B cell (primary cell): ENCODE measurements at regions not wholly inside any gene's neighbourhood (a gene's known extent, or its start where the extent isn't known, plus 50 kb on each side); places are given as distances from the start of the nearest gene placed in this dataset.

Experiments used
- ATAC-seq: fragments of 200-7000 bp; cut with Tn5 transposase; one replicate; pipeline ENCODE4 v1.10.0; 2021; ENCODE audit warnings: low read depth, mild to moderate bottlenecking, moderate number of reproducible peaks, moderate library complexity
- CTCF ChIA-PET: fragments of 350-600 bp; sonication (Branson Sonifier 250); formaldehyde crosslinking; loops from one replicate; lab custom pipeline; 2021; ENCODE audit warnings: antibody characterized with exemption, inconsistent platforms; lab: Charles Lee
- POLR2A ChIA-PET: fragments of 350-600 bp; sonication (Branson Sonifier 250); formaldehyde crosslinking; loops from one replicate; lab custom pipeline; 2021; ENCODE audit warnings: antibody characterized with exemption; lab: Charles Lee
- DNase-seq: peaks from one replicate; pipeline ENCODE4 v3.0.0; 2013
- H2AFZ ChIP-seq: 2 replicates; pipeline ENCODE4 v1.6.1; 2012; ENCODE audit warnings: mild to moderate bottlenecking, low read depth, low read length; ENCODE audit not compliant: insufficient read depth, poor library complexity, severe bottlenecking
- H3K27ac ChIP-seq, 2 donors: 1 replicate in 1 of 2; 2 replicates in 1 of 2; pipeline ENCODE4 v1.5.1; 2012 to 2013; ENCODE audit warnings: low read length in 2 of 2, mild to moderate bottlenecking in 2 of 2, moderate library complexity in 1 of 2
- H3K27me3 ChIP-seq, 4 experiments: fragments of 200-600 bp in 1 of 4; sonication (generic) in 1 of 4; replicated peaks in 1 of 4; 1 replicate in 2 of 4; 2 replicates in 2 of 4; pipeline versions ENCODE4 v1.6.1 to v1.7.0; 2013 to 2016; ENCODE audit warnings: low read length in 3 of 4, mild to moderate bottlenecking in 2 of 4, mixed read lengths in 1 of 4, moderate library complexity in 1 of 4; ENCODE audit not compliant: insufficient read depth in 4 of 4, control insufficient read depth in 3 of 4; ENCODE audit errors: control extremely low read depth in 1 of 4
- H3K36me3 ChIP-seq, 2 experiments: replicated peaks in 1 of 2; 1 replicate in 1 of 2; 2 replicates in 1 of 2; pipeline versions ENCODE4 v1.6.1 to v1.7.1; 2013; ENCODE audit warnings: low read length in 1 of 2; ENCODE audit not compliant: insufficient read depth in 2 of 2, control insufficient read depth in 1 of 2; ENCODE audit errors: control extremely low read depth in 1 of 2, extremely low read depth in 1 of 2
- H3K4me1 ChIP-seq, 2 donors: fragments of 200-600 bp in 1 of 2; sonication (generic) in 1 of 2; 1 replicate in 1 of 2; 2 replicates in 1 of 2; pipeline versions ENCODE4 v1.5.1 to v1.6.1; 2013 to 2017; ENCODE audit warnings: low read length in 2 of 2; ENCODE audit not compliant: control insufficient read depth in 2 of 2, insufficient read depth in 2 of 2
- H3K4me2 ChIP-seq: replicated peaks from 2 replicates; pipeline ENCODE3; 2012; ENCODE audit warnings: mild to moderate bottlenecking, low read depth, low read length; ENCODE audit not compliant: poor library complexity, severe bottlenecking
- H3K4me3 ChIP-seq, 5 experiments: fragments of 200-600 bp in 1 of 5; sonication (generic) in 1 of 5; 1 replicate in 3 of 5; 2 replicates in 2 of 5; pipeline versions ENCODE4 v1.5.1 to v1.7.0; 2011 to 2016; ENCODE audit warnings: low read length in 4 of 5, mild to moderate bottlenecking in 4 of 5, low read depth in 2 of 5, control low read depth in 1 of 5, moderate library complexity in 1 of 5; ENCODE audit not compliant: insufficient read depth in 1 of 5; ENCODE audit errors: control extremely low read depth in 1 of 5, extremely low read depth in 1 of 5
- H3K79me2 ChIP-seq: fragments of 200-600 bp; sonication (generic); one replicate; pipeline ENCODE4 v1.6.0; 2016; ENCODE audit warnings: low read length; ENCODE audit not compliant: control insufficient read depth, insufficient read depth
- H3K9ac ChIP-seq: fragments of 200-600 bp; sonication (generic); 2 replicates; pipeline ENCODE4 v1.6.1; 2017; ENCODE audit warnings: mild to moderate bottlenecking, low read length, moderate library complexity
- H3K9me3 ChIP-seq, 3 donors: one replicate each; pipeline versions ENCODE4 v1.6.1 to v1.7.1; 2013; ENCODE audit warnings: low read length in 2 of 3; ENCODE audit not compliant: control insufficient read depth in 2 of 3, insufficient read depth in 1 of 3; ENCODE audit errors: control extremely low read depth in 1 of 3
- H4K20me1 ChIP-seq: 2 replicates; pipeline ENCODE4 v1.6.0; 2012; ENCODE audit warnings: mild to moderate bottlenecking, low read length; ENCODE audit not compliant: insufficient read depth, control insufficient read depth, poor library complexity, severe bottlenecking
- H3K27ac Mint-ChIP-seq: one replicate; pipeline ENCODE4 v1.8.0; 2021; ENCODE audit warnings: mixed read lengths
- H3K27me3 Mint-ChIP-seq: one replicate; pipeline ENCODE4 v1.8.0; 2021; ENCODE audit warnings: mixed read lengths
- H3K4me1 Mint-ChIP-seq: one replicate; pipeline ENCODE4 v1.8.0; 2021; ENCODE audit warnings: mixed read lengths
- H3K4me3 Mint-ChIP-seq: one replicate; pipeline ENCODE4 v1.8.0; 2021; ENCODE audit warnings: mixed read lengths
- H3K9me3 Mint-ChIP-seq: one replicate; pipeline ENCODE4 v1.8.0; 2022; ENCODE audit warnings: mixed read lengths; ENCODE audit not compliant: insufficient read depth
- CTCF ChIP-seq: fragments of 200-600 bp; IDR thresholded peaks from one replicate; pipeline ENCODE4 v1.8.0; 2022; ENCODE audit warnings: antibody characterized with exemption, mild to moderate bottlenecking
- EZH2 ChIP-seq: IDR thresholded peaks from 2 replicates; pipeline ENCODE4 v1.6.1; 2012; ENCODE audit warnings: borderline replicate concordance, low read depth, mild to moderate bottlenecking, moderate library complexity, low read length; ENCODE audit not compliant: insufficient read depth, poor library complexity, severe bottlenecking
- WGBS: methylation state at CpG from one replicate; pipeline ENCODE4 v1.1.5; 2013; ENCODE audit warnings: missing lambda C conversion rate; ENCODE audit not compliant: insufficient coverage; 5-methylcytosine and 5-hydroxymethylcytosine counted together
- intact Hi-C: fragments of 100-400 bp; cut with micrococcal nuclease; formaldehyde crosslinking; loops from one replicate; pipeline ENCODE4 v1.10.0; 2022

GRCh38 chr3:159443266-159443665, 545.4 kb upstream of the IL12A start:
- no peak overlapping the region for H3K27ac Mint-ChIP-seq
- POLR2A ChIA-PET = no interaction called here
- CTCF ChIA-PET = no interaction called here
- no peaks in the 10 kb centered on the region for H3K4me1 Mint-ChIP-seq
- Histone ChIP-seq H2AFZ (no peak overlapping the region), H3K36me3 (no peaks in the 10 kb centered on the region), H3K4me2 (no peak overlapping the region), H4K20me1 (no peaks in the 10 kb centered on the region), H3K9me3 (peaks cover 0 to 1% (median 0%) of the 10 kb centered on the region in 3 donors), H3K9ac (no peak overlapping the region), H3K27ac (no peak overlapping the region), H3K27me3 (no peaks in the 10 kb centered on the region), H3K4me1 (no peaks in the 10 kb centered on the region), H3K4me3 (no peak overlapping the region), H3K79me2 (no peaks in the 10 kb centered on the region)
- intact Hi-C loops = no loop called here
- H3K27me3 Mint-ChIP-seq = no peaks in the 10 kb centered on the region
- ATAC-seq (no peak), DNase-seq (no peak)
- H3K4me3 Mint-ChIP-seq = no peak overlapping the region
- 100% methylated on average over 1 of the region's 5 CpGs for WGBS
- peaks cover 2% of the 10 kb centered on the region for H3K9me3 Mint-ChIP-seq
- TF ChIP-seq CTCF (no peak), EZH2 (no peak)

- no peak overlapping the region for H3K4me3 Mint-ChIP-seq
- no peak overlapping the region for H3K27ac ChIP-seq
- no peak overlapping the region for H3K9ac ChIP-seq
- H3K79me2 ChIP-seq = no peaks in the 10 kb centered on the region
- H3K4me1 ChIP-seq = no peaks in the 10 kb centered on the region
- H3K9me3 ChIP-seq = peaks cover 0 to 1% (median 0%) of the 10 kb centered on the region in 3 donors
- TF ChIP-seq CTCF (no peak), EZH2 (no peak)
- H3K4me3 ChIP-seq = no peak overlapping the region
- H3K36me3 ChIP-seq = no peaks in the 10 kb centered on the region
- POLR2A ChIA-PET = no interaction called here
- no peak overlapping the region for H2AFZ ChIP-seq
- H3K27me3 ChIP-seq = no peaks in the 10 kb centered on the region
- ATAC-seq (no peak), DNase-seq (no peak)
- H3K27ac Mint-ChIP-seq = no peak overlapping the region
- H3K4me2 ChIP-seq = no peak overlapping the region
- intact Hi-C loops = no loop called here
- H3K9me3 Mint-ChIP-seq = peaks cover 2% of the 10 kb centered on the region
- CTCF ChIA-PET = no interaction called here
- 100% methylated on average over 1 of the region's 3 CpGs for WGBS
- no peaks in the 10 kb centered on the region for H3K27me3 Mint-ChIP-seq
- H4K20me1 ChIP-seq = no peaks in the 10 kb centered on the region
- no peaks in the 10 kb centered on the region for H3K4me1 Mint-ChIP-seq
These were observed 540.8 kb upstream of the IL12A start for GRCh38 chr3:159447841-159448240.
